CD4-positive, alpha-beta T cell treated with Interleukin-6 at 100 ng/mL for 8 hours (primary cell): ENCODE measurements at regions not wholly inside any gene's neighbourhood (a gene's known extent, or its start where the extent isn't known, plus 50 kb on each side); places are given as distances from the start of the nearest gene placed in this dataset.
"Not testable (repeated sequence)": the region's sequence is repeated elsewhere in the genome, so short reads cannot be mapped to it uniquely, and the experiment has no call there.

Source experiments
- DNase-seq: peaks from one replicate; pipeline ENCODE4 v3.0.0-alpha.2; 2020; ENCODE audit warnings: mixed read lengths, low spot score

DNA sequence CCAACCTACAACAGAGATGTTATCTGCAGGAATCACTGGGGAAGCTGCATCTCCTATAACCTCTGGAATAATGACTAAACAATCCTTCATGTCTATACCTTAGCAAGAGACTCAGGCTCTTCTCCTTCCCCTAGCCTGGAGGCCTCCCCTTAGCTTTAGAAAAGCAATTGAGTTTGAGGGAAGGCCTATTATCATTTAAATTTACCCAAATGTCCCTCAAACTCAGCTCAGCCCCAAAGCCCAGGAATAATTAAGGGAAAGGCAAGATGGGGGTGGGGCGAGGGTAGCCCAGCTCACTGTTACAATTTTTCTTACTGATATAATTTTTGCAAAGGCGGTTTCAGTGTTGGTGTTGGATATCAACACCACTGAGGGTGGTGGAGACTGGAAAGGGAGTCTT is 151.4 kb upstream of the EEA1 start:
- no peak for DNase-seq

DNA sequence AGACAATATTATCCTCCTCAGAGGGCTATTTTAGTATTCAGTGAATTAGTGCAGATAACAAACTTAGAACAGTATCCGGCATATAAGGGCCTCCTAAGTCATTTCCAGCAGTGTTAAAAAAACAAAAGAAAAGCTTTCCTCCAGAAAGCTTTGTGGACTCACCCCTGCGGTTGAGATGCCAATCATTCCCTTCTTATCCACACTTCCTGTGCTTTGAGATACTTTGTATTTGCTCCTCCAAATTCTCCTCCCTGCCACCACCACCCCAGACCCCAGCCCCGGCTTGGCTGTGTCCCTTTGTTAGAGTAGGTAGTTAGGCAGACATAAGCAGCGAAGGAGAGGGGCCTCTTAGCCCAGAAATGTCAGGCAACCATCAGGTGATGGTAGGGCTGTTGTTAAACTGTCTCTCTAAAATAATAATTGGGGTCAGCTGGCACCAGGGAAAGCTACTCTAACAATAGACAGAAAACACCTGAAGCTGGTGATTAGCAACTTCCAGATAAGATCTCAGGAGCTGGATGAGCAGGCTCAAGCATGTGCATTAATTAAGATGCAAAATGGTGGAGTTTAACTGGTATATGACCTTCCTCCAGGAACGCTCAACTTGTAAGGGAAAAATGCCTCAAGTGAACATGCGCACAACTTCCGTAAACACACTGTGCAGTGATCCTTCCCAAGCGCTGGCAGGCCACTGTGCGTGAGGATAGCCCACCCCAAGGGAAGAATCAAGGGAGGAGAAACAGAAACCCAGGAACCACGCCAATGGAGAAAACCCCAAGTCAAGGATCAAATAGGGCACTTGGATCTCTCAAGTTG is 152.1 kb upstream of the EEA1 start:
- no peak for DNase-seq

DNA sequence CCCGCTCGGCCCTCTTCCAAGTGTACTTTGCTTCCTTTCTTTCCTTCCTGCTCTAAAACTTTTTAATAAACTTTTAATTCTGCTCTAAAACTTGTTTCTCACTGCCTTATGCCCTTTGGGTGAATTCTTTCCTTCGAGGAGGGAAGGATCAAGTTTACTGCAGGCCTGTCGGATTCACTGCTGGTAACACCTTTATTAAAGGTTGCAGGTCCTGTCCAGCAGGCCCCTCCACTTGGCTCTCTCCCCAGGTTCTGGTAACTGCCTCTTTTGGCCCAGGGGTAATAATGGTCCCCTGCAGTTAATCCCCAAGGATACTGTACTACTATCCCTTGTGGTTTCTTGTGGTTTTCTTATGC is 152.7 kb upstream of the EEA1 start:
- DNase-seq, result no peak

DNA sequence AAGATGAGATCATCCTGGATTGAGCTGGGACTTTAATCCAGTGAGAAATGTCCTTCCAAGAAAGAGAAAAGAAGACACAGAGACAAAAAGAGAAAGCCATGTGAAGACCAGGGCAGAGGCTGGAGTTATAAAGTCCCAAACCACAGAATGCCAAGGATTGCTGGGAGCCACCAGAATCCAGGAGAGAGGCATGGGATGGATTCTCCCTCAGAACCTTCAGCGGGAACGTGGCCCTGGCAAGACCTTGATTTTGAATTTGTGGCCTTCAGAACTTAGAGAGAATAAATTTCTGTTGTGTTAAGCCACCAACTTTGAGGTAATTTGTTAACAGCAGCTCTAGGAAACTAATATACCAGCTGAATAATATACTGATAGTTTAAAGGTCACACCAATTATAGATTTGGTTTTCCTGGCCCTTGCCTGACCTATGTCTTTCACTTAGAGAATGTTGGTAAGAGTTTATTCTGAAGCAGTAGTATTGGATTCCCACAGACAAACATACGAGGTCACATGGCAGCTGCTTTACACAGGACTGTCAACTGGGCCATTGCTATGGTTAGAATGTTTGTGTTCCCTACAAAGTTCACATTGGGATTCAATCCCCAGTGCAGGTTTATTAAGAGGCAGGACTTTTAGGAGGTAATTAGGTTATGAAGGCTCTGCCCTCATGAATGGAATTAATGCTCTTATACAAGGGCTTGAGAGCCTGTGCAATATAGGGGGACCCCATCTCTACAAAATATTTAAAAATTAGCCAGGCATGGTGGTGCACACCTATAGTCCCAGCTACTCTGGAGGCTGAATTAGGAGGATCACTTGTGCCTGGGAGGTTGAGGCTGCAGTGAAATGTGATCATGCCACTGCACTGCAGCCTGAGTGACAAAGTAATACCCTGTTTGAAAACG is 156.5 kb upstream of the EEA1 start:
- DNase-seq, result no peak

DNA sequence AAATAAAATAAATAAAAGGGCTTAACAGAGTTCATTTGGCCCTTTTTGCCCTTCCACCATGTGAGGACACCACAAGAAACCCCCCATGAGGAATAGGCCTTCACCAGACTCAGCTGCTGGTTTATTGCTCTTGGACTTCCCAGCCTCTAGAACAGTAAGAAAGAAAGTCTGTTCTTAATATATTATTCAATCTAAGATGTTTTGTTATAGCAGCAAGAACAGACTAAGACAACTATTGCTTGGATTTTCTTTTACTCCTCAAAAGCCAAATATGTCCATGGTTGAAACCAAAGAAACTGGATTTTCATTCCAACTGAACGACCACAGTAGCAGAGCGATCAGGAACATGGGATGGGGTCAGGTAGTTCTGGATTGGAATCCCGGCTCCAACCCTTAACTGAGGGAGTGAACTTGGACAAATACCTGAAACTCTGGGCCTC is 157.2 kb upstream of the EEA1 start:
- no peak for DNase-seq

DNA sequence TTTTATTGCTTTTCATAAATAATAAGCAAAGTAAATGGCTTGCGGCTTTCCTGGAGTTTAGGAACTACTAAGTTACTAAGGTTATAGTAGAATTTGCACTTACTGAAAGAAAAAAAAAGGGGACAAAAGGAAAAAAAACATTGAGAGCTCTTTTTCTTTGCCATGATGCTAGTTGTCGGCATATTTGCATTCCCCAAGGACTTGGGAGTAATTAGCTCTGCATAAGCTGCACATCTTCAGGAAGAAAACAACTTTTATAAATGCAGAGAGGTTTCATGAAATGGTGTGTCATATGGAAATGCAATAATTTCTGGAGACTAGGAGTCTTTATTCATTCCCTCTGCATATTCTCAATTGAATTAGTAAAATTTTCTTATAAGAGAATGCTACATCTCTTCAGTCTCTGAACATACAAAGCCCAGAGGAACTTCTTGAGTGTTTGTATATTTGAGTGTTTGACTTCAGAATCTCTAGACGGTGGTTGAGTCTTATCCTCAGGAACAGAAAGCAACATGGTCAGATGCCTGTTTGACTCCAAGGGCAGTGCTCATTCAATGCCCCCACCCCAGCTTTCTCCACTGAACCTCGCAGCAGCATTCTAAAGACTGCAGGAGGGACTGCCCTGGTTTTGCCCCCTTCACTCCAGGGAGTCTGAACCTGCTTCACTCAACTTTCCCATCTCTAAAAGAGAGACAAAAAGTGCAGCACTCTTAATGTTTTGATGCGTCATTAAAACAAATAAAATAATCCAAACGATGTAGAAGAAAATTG is 158.9 kb upstream of the EEA1 start:
- DNase-seq, result no peak

DNA sequence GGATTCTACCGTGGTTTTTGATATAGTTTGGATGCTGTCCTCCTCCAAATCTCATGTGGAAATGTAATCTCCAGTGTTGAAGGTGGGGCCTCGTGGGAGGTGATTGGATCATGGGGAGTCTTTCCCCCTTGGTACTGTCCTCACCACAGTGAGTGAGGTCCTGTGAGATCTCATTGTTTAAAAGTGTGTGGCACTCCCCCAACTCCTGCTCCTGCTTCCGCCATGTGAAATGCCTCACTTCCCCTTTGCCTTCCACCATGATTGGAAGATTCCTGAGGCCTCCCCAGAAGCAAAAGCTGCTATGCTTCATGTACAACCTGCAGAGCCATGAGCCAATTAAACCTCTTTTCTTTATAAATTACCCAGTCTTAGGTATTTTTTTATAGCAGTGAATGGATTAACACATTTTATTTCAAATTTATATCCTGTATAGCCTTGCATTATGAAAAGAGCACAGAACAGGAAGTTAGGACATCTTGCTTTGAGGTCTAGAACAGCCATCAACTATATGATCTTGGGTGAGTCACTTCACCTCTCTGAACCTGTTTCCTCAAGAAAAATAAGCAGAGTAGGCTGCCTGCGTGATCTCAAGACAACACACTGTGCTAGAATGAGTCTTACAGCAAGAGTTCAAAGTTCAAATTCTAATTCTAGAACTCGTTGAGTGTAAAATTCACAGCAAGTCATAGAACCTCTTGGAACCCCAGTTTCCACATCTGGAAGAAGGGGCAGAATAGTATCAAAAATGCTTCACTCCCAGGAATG is 160.9 kb upstream of the EEA1 start:
- no peak for DNase-seq

DNA sequence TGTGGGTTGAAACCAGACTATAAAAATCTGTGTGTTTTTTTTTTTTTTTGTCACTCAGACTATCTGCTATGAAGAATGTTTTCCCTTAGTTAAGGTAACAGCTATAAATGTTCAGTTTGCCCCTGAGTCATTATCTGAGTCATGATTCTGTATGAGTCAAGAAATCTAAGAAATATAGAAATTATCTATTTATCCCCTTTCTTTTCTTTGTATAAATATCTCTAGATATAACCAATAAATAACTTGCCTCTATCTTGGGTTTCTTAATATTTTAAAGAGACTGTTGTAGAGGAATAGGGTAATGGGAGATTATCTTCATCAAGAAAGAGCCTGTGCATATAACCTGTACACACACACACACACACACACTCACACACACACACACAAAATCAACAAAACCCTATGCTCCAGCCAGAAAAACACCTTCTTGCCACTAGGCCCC is 161.7 kb upstream of the EEA1 start:
- DNase-seq, result no peak

DNA sequence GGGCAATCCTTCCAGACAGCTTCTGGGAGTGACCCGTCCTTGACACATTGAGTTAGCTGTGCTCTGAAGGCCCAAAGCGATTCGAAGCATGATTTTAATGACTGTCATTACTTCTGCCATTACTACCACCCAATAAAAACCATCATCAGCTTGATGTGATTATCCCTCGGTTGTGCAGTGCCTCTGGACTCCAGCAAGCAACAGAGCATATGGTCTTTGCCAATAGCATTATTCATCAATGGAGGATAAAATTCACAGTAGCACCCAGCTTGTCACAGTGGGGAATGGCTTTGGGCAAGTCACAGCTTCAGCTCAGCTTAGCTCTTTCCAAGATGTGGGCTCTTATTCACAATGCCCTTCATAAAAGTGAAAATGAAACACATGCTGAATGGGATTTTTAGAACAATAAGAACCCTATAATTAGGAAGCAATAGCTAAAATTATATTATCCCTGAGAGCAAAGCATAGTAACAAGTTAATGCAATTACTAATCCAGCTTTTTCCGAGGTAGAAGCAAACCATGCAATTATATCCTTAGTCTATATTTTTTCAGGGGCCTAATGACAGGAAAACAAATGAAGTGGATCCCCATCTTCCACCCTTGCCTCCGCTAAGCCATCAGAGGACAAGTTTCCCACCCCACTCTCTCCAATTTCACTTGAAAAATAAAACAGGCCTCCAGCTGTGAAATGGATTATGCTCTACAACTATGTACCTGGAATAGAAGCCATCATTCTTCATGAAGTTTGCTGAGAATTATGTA is 163.0 kb upstream of the EEA1 start:
- DNase-seq, result no peak

DNA sequence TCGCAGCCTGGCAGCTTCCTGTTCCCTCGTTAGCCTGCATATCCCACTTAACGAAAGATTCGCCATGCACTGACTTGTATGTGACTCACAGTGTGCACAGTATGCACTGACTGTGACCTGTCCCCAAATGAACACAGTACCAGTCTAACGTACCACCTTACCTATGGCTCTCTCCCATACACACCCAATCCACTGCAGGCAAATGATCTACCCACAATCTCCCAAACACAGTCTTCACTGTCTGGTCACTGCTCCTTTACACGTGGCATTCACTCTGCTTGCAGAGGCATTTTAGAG is 163.5 kb upstream of the EEA1 start:
- DNase-seq, result no peak

DNA sequence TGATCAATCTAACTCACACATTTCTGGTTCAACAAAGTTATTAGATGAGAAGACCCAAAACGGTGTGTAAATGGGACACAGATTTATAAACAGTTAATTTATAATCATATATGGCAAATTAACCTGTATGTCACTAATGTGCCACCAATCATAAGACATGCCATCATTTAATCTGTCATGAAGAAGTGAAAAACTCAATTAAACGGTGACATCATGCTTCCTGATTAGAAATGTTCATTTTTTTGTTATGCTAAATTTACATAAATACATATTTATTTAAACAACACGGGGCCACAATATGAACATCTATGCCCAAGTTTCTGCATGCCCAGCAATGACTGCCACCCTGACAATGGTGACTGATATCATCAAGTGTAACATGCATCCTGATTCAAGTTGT is 164.1 kb upstream of the EEA1 start:
- DNase-seq, result no peak

DNA sequence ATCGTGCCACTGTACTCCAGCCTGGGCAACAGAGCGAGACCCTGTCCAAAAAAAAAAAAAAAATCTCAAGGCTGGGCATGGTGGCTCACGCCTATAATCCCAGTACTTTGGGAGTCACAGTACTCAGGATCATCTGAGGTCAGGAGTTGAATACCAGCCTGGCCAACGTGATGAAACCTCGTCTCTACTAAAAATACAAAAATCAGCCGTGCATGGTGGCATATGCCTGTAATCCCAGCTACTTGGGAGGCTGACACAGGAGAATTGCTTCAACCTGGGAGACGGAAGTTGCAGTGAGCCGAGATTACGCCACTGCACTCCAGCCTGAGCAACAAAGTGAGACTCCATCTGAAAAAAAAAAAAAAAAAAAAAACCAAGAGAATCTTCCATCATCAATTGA is 165.1 kb upstream of the EEA1 start:
- not testable (repeated sequence) for DNase-seq

DNA sequence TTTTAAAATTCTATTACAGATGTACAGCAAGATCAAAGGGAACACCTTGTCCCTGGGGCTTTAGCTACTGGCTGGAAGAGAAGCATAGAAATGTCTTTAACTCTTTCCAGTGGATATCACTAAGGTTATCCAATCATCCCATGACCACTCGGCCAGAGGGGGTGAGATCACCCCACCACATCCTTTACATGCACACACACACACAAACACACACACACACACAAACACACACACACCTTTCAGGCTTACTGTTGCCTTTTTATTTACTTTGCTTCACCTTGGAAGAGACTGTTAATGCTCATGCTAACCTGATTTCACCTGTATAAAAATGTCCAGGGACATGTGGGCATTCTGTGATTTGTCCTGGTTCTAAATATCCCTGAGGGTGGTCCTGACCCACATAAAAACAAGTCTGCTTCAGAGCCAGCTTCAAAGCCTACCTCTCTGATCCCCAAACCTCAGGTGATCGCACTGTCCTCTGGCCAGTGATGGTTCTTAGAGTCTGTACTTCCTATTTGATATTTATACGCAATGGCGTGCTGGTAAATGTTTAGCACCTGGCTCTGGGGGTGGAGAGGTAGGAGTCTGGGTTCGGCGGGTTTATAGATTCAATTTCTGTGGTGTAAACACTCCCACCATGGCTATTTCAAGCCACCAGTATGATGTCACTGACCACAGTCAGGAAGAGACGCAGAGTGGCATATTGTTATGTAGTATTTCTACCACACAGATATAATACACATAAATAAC is 166.1 kb upstream of the EEA1 start:
- DNase-seq, result no peak

DNA sequence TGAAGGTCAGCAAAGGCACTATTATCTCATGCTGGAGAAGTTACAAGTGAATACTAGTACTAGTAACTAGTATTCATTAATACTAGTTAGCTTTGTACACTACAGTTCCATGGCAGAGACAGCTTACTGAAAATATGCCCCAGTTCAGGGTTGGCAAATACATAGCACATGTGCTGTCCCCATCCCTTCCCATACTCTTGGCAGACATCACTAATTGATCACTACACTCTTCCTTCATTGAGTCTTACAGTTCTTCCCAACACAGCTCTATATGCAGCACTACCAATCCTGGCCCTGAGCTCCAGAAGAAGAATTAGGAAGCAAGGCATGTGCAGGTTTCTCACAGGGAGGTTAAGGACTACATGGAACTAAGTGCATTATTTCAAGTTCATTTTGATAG is 168.3 kb upstream of the EEA1 start:
- no peak for DNase-seq

DNA sequence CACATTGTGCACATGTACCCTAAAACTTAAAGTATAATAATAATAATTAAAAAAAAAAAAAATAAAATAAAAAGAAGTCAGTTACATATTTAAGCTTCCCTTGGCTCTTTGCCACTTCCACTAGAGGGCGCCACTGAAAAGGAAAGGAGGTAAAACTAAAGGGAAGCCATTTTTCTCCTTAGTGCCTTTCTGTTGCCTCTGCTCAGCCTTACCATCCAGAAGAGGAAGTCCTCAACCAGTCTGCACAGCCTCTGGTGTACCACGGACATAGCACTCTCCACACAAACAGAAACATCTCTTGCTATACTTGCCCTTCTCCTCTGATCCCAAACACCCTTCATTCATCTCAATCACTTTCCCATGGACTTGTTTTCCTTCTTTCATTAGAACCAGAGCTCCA is 169.0 kb upstream of the EEA1 start:
- peak; percentile 54 for DNase-seq

DNA sequence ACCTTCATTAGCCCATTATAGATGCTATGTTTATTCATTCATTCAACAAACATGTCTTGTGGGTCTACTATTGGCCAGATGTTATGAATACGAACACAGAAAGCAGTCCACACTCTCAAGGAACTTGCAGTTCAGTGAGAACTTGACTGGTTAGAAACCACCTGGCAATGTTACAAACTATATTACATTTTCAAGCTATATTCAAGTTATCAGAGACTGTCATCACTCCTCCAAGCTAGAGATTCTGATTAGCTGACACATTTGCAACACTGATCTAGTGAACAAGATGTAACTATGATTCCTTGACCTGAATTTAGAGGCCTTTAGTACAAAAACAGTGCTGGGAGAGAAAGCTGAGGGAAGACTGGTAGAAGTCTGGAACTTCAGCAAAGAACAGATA is 170.7 kb upstream of the EEA1 start:
- no peak for DNase-seq

DNA sequence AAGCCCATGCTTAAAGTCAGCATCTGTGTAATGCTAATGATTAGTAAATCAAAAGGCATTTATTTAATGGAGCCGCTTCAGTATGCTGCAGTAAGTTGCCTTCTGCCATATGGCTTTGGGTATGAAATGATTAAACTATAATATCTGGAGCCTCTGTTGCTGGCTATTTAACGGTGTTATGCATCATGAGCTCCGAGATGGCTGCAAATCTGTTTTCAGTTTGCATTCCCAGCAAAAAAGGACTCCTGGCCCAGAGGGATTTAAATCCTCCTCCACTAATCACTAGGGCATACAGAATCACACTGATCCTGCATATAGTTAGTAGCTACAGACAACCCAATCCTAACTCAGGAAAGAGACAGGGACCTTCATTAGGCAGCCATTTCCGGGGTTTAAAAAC is 171.5 kb upstream of the EEA1 start:
- DNase-seq, result no peak

DNA sequence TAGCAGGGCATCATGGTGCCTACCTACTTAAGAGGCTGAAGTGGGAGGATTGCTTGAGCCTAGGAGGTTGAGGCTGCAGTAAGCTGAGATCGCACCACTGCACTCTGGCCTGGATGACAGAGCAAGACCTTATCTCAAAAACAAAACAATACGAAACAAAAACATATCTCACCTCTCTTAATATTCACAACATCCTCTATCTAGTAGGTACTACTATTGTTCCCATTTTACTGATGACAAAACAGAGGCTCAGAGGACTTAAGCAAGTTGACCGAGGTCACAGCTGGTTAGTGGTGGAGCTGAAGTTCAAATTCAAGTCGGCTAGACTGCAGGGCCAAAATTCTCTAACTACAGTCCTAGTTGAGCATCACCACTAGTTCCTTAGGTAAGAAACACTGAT is 172.3 kb upstream of the EEA1 start:
- DNase-seq, result no peak

DNA sequence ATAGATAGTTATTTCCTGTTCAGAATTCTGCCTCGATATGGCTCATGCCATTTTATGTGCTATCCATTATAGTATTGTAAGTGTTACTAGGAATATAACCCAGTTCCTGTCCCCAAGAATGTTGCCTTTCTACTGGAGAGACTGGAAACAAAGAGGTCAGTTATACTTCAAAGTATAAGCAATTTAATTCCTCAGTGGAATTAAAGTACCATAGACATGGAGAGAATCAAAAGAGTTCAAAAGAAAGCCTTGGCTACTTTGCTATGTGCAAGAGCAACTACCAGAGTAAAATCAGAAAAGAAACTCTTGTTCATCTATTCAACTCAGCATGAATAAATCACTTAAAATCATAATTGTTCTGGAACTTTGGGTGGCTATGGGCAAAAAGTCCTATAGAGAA is 173.2 kb upstream of the EEA1 start:
- DNase-seq, result no peak

DNA sequence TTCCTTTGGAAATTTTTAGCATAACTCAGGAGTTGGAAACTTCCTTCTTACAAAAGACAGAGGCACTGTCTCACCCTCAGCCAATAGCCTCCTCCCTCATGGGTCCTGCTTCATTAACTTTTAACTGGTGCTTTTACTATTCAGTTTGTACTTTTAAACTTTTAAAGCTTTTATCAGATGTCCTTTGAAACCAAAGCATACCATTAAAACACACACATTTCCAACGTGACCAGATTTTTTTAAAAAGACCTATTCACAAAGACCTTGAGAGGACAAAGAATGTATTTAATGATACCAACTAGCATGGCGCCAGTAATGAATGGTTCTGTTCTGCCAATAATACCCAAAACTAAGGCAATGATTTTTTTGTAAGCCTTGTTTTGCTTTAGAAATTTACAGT is 173.6 kb upstream of the EEA1 start:
- no peak for DNase-seq

DNA sequence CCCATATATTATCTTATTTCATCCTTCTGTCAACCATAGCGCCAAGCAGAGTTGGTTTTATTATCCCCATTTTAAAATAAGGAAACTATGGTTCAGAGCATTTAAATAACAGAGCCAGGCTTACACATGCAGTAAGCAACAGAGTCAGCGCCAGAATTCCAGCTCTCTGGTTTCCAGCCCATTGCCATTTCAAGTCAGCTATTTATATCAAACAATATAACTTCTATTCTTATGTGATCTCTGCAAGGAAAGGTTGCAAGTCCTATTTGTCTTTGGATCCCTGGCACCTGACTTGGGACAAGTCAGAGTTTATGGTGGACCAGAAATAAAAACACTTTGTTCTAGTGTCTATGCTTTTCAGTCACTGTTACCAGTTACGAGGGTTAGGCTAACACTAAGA is 174.1 kb upstream of the EEA1 start:
- no peak for DNase-seq
